ENCODE measurements at regions not wholly inside any gene's neighbourhood (a gene's known extent, or its start where the extent isn't known, plus 50 kb on each side); places are given as distances from the start of the nearest gene placed in this dataset.
A peak's percentile ranks its signal among the peaks of the same experiment; 100 is the strongest.

DNA sequence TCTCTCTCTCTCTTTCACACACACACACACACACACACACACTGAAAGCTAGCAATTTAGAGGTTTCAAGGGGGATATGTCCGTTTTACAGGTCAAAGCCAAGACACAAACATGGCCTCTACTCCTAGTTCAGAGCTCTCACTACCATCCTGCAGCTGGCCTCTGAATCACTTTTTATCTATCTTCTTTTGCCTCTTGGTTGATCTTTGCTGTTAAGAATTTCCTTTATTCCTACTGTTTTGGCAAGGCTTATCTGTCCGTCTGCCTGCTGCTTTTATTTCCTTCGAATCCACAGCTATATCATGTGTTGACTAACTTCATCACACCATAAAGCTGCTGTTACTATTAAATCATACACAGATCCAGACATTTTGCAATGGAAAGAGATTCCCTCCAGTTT lies 543.0 kb downstream of the PLCL1 start:
- DNase-seq (no peak), ATAC-seq (ENCODE audit: low read depth in 2 of 2) (no peak)
- H3K4me3 Mint-ChIP-seq, result no peak overlapping the region
- H3K27me3 Mint-ChIP-seq, result peaks cover 0 to 30% (median 17%) of the 10 kb centered on the region in 3 donors
- no peaks in the 10 kb centered on the region for H3K9me3 Mint-ChIP-seq
- no peaks in the 10 kb centered on the region for H3K36me3 Mint-ChIP-seq
- no peaks in the 10 kb centered on the region for H3K4me1 Mint-ChIP-seq
- H3K27ac Mint-ChIP-seq, result no peak overlapping the region

DNA sequence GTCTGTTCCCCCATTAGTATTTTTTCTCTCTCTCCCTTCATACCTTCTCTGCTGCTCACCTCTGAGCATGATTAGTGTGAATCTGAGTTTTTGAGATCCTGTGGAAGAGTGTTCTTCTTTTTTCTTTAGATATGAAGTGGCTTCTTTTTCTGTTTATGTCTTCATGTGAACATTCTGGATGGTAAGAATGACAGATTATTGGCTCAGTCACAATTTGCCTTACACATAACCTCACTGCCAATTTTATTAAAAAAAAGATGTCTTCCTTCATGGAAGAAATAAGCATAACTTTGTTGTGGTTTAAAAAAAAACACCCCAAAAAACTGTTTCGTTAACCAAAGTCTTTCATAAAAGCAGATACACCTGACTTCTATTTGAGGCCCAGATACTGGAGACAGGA lies 539.1 kb downstream of the PLCL1 start:
- Mint-ChIP-seq H3K4me3 (no peak overlapping the region), H3K27ac (no peak overlapping the region), H3K27me3 (peaks cover 12 to 23% (median 23%) of the 10 kb centered on the region in 3 donors), H3K36me3 (no peaks in the 10 kb centered on the region), H3K4me1 (no peaks in the 10 kb centered on the region), H3K9me3 (no peaks in the 10 kb centered on the region)
- ATAC-seq (ENCODE audit: low read depth in 2 of 2), result no peak
- DNase-seq, result no peak

DNA sequence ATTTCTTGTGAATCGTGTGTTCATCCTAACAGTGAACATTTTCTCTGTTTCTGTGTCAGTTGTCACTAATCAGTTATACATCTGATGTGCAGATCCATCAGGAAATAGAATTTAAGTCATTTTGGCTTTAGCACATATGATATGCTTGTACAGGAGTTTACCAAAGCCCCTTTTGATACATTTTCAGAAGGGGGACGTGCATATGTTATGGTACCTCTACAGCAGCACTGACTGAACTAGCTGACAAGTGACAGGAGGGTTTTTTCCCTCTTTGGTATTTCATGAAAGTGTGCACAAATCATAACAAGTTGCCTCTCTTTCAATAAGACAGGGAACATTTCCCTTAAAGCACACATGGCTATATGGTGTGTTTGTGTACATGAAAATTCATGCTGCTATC lies 536.5 kb downstream of the PLCL1 start:
- H3K4me1 Mint-ChIP-seq, result no peaks in the 10 kb centered on the region
- no peak overlapping the region for H3K4me3 Mint-ChIP-seq
- no peak for ATAC-seq (ENCODE audit: low read depth in 2 of 2)
- H3K9me3 Mint-ChIP-seq, result no peaks in the 10 kb centered on the region
- DNase-seq, result no peak
- no peak overlapping the region for H3K27ac Mint-ChIP-seq
- H3K36me3 Mint-ChIP-seq, result no peaks in the 10 kb centered on the region
- peaks cover 14 to 29% (median 21%) of the 10 kb centered on the region in 3 donors for H3K27me3 Mint-ChIP-seq

DNA sequence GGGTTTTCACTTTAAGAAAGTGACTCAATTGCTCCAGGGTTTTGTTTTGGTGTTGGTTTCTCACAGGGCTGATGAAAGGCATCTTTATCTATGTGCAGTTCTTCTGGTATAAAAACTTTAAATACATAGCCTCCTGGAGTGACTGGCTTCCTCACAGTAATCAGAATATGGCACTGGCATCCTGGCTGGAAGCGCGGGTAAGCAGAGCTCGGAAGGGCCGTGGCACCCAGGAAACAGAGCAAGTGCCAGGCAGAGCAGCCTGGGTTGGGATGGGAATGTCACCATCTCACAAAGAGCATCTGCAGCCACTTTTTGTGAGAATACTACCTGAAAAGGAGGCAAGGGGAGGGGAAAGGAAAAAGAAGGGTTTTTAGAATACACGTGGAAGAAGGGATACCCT lies 534.7 kb downstream of the PLCL1 start:
- no peak overlapping the region for H3K27ac Mint-ChIP-seq
- H3K9me3 Mint-ChIP-seq, result no peaks in the 10 kb centered on the region
- no peaks in the 10 kb centered on the region for H3K36me3 Mint-ChIP-seq
- DNase-seq (no peak), ATAC-seq (ENCODE audit: low read depth in 2 of 2) (no peak)
- no peaks in the 10 kb centered on the region for H3K4me1 Mint-ChIP-seq
- H3K27me3 Mint-ChIP-seq, result peaks cover 10 to 31% (median 25%) of the 10 kb centered on the region in 3 donors
- H3K4me3 Mint-ChIP-seq, result no peak overlapping the region

DNA sequence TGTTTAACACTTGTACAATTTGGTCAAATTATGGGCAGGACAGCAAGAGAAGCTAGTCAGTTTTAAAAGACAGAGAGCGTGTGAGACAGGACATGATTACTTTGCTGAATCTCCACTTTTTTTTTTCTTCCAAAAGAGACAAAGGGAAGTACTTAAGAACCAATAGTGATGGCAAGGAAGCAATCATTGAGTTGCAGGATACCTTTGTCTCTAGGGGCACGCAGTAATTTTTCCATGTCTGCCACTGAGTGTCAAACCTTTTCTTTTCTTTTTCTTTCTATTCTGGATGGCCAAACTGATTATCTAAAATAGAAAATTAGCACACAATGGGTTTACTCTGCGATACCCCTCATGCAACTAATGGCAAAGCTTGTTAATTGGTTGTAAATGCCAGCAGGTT lies 533.0 kb downstream of the PLCL1 start:
- no peaks in the 10 kb centered on the region for H3K4me1 Mint-ChIP-seq
- no peak overlapping the region for H3K4me3 Mint-ChIP-seq
- H3K27ac Mint-ChIP-seq, result no peak overlapping the region
- no peak for DNase-seq
- peaks cover 8 to 31% (median 20%) of the 10 kb centered on the region in 3 donors for H3K27me3 Mint-ChIP-seq
- H3K36me3 Mint-ChIP-seq, result no peaks in the 10 kb centered on the region
- no peak for ATAC-seq (ENCODE audit: low read depth in 2 of 2)
- no peaks in the 10 kb centered on the region for H3K9me3 Mint-ChIP-seq

DNA sequence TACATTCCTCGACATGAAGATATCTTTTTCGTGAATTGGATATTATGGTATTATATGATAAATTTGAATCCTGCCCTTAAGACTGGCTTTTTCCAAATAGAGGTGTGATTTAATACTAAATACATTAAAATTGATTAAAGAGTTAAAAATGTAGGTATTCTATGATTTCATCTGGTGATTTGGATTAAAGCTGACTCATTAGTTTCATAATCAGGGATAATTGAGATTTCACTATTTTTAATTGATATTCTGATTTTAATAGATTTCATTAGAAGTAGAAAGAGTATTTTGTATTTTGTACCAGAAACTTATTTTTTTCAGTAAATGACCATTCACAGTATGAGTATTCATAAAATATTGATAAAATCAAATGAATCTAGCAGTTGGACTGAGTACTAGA lies 524.1 kb downstream of the PLCL1 start:
- Mint-ChIP-seq H3K9me3 (no peaks in the 10 kb centered on the region), H3K4me1 (peaks cover 0 to 14% (median 0%) of the 10 kb centered on the region in 3 donors), H3K4me3 (no peak overlapping the region), H3K36me3 (no peaks in the 10 kb centered on the region), H3K27ac (no peak overlapping the region), H3K27me3 (peaks cover 0 to 12% (median 0%) of the 10 kb centered on the region in 3 donors)
- ATAC-seq (ENCODE audit: low read depth in 2 of 2) (no peak), DNase-seq (no peak)

DNA sequence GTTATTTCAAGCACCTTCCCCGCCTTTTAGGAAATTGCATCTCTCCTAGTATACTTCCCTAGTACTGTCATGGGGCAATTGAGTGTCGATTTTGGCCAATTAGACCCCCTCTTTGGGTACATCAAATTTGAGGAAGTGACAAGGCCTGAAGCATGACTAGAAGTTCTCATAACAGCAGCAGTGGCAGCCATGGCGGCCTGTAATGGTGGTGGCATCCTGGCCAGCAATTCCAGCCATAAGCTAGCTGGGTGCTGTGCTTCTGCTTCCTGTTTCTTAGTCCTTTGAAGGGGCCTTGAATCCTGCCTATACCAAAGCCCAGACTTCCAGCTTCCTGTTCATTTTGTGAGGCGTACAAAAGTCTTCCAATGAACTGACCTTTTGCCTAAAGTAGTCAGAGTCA lies 523.1 kb downstream of the PLCL1 start:
- no peak for ATAC-seq (ENCODE audit: low read depth in 2 of 2)
- Mint-ChIP-seq H3K4me1 (peaks cover 0 to 14% (median 0%) of the 10 kb centered on the region in 3 donors), H3K36me3 (no peaks in the 10 kb centered on the region), H3K27me3 (peaks cover 0 to 5% (median 0%) of the 10 kb centered on the region in 3 donors), H3K9me3 (no peaks in the 10 kb centered on the region), H3K27ac (peak overlapping the region in 1 of 6 donors; percentile 62), H3K4me3 (peak overlapping the region in 2 of 8 donors; percentile 4 to 42)
- no peak for DNase-seq

DNA sequence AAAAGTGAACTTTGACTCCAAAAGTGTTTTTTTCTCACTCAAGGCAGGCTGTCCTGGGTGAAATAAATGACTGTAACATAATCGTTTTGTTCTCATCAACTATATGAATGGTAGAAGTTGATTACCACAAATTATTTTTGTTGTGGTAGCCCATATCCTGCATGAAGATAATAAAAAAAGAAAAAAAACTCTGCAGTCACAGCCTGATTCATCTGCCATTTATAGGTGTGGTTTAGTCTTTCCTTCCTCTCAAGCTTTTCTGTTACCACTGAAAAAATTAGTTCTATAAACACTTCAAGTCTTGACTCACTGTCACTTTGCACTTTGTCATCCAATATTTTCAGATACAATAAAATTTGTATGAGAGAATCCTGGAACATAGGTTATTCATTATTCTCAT lies 522.0 kb downstream of the PLCL1 start:
- Mint-ChIP-seq H3K9me3 (no peaks in the 10 kb centered on the region), H3K27ac (no peak overlapping the region), H3K27me3 (peaks cover 6 to 8% (median 7%) of the 10 kb centered on the region in 3 donors), H3K4me3 (no peak overlapping the region), H3K36me3 (no peaks in the 10 kb centered on the region), H3K4me1 (peaks cover 0 to 14% (median 0%) of the 10 kb centered on the region in 3 donors)
- ATAC-seq (ENCODE audit: low read depth in 2 of 2), result no peak
- DNase-seq, result no peak

DNA sequence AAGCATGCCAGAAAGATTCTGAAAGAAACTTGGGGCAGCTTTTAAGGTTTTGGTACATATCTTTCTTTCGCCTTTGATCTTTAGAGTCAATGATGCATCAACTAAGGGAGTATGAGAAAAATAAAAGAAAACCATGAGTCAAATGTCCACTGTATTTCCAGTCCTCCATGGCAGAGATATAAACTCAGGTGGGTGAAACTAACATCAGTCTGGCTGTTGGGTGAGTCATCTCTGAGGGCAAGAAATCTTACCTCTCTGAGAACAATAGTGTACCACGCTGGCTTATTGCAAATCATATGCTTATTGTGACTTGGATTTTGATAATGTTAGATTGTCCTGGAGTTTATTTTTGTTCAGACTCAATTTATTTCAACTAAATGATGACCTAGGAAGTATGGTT lies 521.0 kb downstream of the PLCL1 start:
- no peak for ATAC-seq (ENCODE audit: low read depth in 2 of 2)
- Mint-ChIP-seq H3K9me3 (no peaks in the 10 kb centered on the region), H3K27me3 (peaks cover 8 to 16% (median 13%) of the 10 kb centered on the region in 3 donors), H3K4me1 (peaks cover 0 to 14% (median 0%) of the 10 kb centered on the region in 3 donors), H3K36me3 (no peaks in the 10 kb centered on the region), H3K4me3 (no peak overlapping the region), H3K27ac (no peak overlapping the region)
- no peak for DNase-seq

DNA sequence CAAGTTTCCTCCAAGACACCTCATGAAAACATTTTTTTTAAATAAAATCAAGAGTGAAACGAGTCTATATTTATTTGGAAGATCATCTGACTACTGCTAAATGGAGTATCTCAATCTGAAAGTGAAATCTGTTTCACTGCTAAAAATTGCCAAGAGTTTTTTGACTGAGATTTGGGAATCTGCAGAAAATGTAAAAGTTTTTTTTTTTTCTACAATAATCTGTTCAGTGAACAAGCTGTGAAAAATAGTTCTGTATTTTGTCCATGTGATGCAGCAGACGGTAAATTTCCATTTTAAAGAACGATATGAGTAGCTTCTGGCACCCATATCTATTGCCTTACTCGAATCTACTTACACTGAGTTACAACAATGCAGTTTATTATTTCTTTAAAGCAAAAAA lies 519.7 kb downstream of the PLCL1 start:
- no peak overlapping the region for H3K4me3 Mint-ChIP-seq
- H3K27ac Mint-ChIP-seq, result no peak overlapping the region
- DNase-seq (no peak), ATAC-seq (ENCODE audit: low read depth in 2 of 2) (no peak)
- no peaks in the 10 kb centered on the region for H3K36me3 Mint-ChIP-seq
- H3K27me3 Mint-ChIP-seq, result peaks cover 12 to 17% (median 16%) of the 10 kb centered on the region in 3 donors
- no peaks in the 10 kb centered on the region for H3K9me3 Mint-ChIP-seq
- H3K4me1 Mint-ChIP-seq, result peaks cover 0 to 14% (median 0%) of the 10 kb centered on the region in 3 donors

DNA sequence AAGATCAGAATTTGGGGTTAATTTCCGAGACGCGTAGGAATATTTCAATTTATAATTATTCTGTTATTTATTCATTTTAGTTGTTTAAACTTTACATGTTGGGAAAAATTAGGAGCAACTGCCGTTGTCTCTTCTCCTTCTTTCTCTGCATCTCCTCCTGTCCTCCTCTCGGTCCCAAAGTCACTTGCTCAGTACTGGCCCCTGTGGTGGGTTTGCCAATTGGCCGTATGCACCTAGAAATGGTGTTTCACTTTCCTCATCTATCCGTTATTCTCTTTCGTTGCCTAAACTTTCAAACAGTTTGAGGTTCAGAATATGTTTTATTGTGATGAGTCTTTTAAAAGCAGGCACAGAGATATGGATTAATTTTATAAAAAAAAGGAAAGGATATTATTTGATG lies 517.9 kb downstream of the PLCL1 start:
- no peak for ATAC-seq (ENCODE audit: low read depth in 2 of 2)
- peaks cover 0 to 8% (median 0%) of the 10 kb centered on the region in 3 donors for H3K4me1 Mint-ChIP-seq
- H3K27ac Mint-ChIP-seq, result no peak overlapping the region
- H3K27me3 Mint-ChIP-seq, result peaks cover 12 to 17% (median 16%) of the 10 kb centered on the region in 3 donors
- H3K4me3 Mint-ChIP-seq, result no peak overlapping the region
- no peaks in the 10 kb centered on the region for H3K9me3 Mint-ChIP-seq
- H3K36me3 Mint-ChIP-seq, result no peaks in the 10 kb centered on the region
- no peak for DNase-seq

DNA sequence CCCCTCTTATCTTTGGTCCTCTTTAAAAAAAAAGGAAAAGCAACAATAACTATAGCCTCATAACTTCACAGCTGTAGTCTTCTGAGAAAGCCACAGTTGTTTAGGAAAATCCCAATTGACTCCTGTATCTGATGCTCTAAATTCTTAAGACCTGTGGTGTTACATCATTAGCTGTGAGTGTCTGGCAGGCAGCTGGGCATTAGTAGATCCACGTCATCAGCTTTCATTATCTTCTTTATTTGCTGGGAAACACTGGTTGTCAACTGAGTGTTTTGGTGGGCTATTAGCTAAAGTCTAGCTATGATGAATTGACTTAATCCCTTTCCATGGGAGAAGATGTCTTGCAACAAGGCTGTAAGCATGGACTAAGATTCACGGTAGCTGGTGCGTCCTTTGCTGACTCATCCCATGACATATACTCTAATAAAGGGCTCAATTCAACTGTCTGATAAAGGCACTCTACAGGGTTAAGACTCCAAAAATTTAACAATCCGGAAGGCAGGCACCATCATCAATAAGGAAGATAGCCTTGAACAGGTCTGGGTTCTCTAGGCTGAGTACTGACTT lies 517.2 kb downstream of the PLCL1 start:
- H3K4me3 Mint-ChIP-seq, result no peak overlapping the region
- H3K4me1 Mint-ChIP-seq, result peaks cover 0 to 3% (median 0%) of the 10 kb centered on the region in 3 donors
- H3K27me3 Mint-ChIP-seq, result peaks cover 14 to 22% (median 17%) of the 10 kb centered on the region in 3 donors
- H3K27ac Mint-ChIP-seq, result no peak overlapping the region
- no peaks in the 10 kb centered on the region for H3K36me3 Mint-ChIP-seq
- no peak for ATAC-seq (ENCODE audit: low read depth in 2 of 2)
- no peaks in the 10 kb centered on the region for H3K9me3 Mint-ChIP-seq
- no peak for DNase-seq

DNA sequence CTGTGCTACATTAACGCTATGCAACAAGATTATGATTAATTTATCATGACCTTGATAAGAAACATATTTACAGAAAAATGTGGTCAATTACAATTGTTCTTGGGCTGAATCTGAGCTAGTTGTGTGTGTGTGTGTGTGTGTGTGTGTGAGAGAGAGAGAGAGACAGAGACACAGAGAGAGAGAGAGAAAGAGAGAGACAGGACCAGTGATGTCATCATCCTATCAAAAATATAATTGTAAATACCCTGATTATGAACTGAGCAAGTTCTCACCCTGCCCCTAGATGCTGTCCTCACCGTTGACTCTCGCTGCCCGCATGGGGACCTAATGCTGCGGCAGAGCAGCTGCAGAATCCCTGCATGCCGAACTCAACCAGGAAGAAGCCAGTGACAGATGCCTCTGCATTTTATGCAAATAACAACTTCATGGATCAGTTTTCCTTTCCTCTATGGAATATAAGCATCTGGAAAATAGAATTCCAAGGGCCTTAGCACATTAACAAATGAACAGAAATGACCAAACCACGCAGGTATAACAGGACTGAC lies 512.5 kb downstream of the PLCL1 start:
- Mint-ChIP-seq H3K36me3 (no peaks in the 10 kb centered on the region), H3K27ac (no peak overlapping the region), H3K9me3 (no peaks in the 10 kb centered on the region), H3K4me1 (no peaks in the 10 kb centered on the region), H3K4me3 (no peak overlapping the region), H3K27me3 (peaks cover 20 to 45% (median 27%) of the 10 kb centered on the region in 3 donors)
- ATAC-seq (ENCODE audit: low read depth in 2 of 2) (no peak), DNase-seq (no peak)

DNA sequence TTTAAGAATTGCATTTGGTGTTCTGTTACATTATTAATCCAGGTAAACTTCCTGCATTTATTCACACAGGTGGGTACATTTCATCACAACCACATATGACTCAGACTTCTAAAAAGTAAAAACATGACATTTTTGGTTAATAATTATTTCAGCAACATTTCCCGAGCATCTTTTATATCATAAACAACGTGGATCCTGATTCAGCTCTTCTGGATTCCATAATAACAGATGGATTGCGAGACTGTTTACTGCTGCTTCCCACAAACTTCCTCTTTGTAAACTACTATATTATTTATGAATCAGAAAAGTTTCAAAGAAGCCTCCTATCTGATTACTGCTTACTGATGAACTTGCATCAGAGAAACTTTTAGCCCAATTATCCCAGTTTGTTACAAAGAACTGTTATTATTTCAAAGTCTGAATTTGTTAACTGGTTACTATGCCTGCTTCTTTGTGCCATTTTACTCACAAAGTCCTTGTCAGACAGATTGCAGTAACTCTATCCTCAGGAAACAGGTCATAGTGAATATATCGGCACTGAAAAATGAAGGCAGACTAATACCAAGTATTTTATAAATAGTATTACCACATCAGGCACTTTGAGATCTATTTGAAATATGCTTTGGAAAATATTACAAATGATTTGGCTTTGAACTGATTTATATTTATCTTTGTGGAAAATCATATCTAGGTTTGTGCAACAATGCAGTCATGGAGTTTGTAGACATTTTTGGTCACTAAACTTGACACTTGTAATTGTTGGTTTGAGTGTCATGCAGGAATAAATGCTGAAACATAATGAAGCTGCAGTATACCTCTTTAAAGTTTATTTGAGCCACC lies 511.6 kb downstream of the PLCL1 start:
- no peak for ATAC-seq (ENCODE audit: low read depth in 2 of 2)
- no peaks in the 10 kb centered on the region for H3K4me1 Mint-ChIP-seq
- H3K27me3 Mint-ChIP-seq, result peaks cover 18 to 36% (median 28%) of the 10 kb centered on the region in 3 donors
- H3K36me3 Mint-ChIP-seq, result no peaks in the 10 kb centered on the region
- DNase-seq, result no peak
- no peak overlapping the region for H3K4me3 Mint-ChIP-seq
- H3K27ac Mint-ChIP-seq, result no peak overlapping the region
- H3K9me3 Mint-ChIP-seq, result no peaks in the 10 kb centered on the region
